ENCODE measurements at regions not wholly inside any gene's neighbourhood (a gene's known extent, or its start where the extent isn't known, plus 50 kb on each side); places are given as distances from the start of the nearest gene placed in this dataset.

DNA sequence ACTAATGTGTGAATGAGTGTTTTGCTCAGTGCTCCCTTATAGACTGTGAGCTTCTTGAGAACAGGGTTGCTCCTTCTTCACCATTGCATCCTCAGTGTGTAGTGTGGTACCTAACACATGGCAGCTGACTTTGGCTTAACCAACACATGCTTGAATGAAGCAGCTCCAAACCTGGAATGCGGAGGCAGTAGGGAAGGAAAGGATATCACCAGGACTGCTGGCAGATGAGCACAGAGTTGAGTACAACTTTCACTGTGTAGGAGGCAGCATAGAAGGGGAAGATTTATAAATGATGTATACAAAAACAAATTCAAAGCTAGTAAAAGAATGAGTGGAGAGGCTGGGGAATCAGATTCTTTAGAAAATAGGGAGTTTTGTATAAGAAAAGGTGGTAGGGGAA, 174.3 kb downstream of the SLIT2 start:
- no peak for DNase-seq (ENCODE audit: low read depth)
- no peak overlapping the region for H3K4me3 ChIP-seq (ENCODE audit: low read depth, low read length)
- TF ChIP-seq, protein P1, sequence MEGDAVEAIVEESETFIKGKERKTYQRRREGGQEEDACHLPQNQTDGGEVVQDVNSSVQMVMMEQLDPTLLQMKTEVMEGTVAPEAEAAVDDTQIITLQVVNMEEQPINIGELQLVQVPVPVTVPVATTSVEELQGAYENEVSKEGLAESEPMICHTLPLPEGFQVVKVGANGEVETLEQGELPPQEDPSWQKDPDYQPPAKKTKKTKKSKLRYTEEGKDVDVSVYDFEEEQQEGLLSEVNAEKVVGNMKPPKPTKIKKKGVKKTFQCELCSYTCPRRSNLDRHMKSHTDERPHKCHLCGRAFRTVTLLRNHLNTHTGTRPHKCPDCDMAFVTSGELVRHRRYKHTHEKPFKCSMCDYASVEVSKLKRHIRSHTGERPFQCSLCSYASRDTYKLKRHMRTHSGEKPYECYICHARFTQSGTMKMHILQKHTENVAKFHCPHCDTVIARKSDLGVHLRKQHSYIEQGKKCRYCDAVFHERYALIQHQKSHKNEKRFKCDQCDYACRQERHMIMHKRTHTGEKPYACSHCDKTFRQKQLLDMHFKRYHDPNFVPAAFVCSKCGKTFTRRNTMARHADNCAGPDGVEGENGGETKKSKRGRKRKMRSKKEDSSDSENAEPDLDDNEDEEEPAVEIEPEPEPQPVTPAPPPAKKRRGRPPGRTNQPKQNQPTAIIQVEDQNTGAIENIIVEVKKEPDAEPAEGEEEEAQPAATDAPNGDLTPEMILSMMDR (IDR thresholded peaks at IDR 0.05; ENCODE audit: low read depth, low read length, missing control alignments), result no peak

DNA sequence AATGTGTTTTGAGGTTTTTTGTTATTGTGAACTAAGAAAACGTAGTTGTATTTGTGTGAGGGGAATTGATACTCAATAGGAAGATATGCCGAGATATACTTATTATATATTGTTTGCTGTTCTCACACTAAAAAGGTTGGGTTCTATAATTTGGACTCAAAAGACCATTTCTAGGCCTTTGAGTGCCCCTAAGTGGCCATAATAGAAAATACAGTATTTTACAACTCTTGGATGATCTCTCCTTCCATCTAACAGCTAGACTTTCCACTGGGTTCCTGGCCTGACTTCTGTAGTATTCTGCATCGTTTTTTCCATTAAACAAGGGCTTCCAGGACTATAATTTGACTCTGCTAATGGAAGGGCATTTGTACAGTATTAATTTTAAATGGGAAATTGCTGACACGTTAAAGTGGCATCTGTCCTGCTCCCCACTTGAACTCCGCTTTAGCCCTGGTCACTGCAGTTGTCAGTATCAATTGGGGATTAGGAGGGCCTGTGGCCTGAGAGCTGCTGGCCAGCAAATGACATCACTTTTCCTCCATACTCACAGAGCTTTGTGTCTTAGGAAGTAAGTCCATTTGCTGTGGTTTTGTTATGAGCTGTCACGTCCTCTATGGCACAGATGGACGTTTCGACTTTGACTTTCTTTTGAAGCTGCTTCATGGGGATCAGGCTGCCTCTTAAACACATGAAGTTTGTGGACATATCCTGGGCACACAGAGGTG, 176.9 kb downstream of the SLIT2 start:
- no peak overlapping the region for H3K4me3 ChIP-seq (ENCODE audit: low read depth, low read length)
- TF ChIP-seq, protein P1 (IDR thresholded peaks at IDR 0.05; ENCODE audit: low read depth, low read length, missing control alignments), result peak; percentile 23
- DNase-seq (ENCODE audit: low read depth), result no peak

DNA sequence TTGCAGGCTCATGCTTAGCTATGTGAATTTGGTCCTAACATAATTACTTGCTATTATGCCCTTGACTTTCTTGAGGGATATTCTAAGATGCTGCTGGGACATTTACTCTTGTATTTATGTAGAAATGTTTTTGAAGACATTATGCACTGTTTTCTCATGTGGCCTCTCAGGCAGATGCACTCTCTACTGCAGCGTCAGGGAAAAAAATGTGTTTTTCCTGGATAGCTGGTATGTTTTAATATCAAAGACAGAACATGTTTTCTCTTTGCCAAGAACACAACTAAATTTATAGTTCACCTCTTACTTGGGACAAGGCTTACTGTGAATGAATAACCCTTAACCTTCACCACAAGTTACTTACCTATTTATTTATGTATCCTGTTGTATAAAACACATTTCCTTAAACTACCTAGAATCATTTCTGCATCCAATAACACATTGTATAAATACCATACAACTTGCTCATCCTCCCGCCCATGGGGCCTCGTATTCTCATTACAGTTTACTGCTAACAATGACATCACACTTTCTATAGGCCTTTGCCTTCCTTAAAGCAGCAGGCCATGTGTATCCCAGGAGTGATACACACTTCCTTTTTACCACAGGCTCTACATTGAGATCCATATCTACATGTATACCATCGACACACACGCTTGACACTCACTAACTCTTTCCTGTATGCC, 178.7 kb downstream of the SLIT2 start:
- H3K4me3 ChIP-seq (ENCODE audit: low read depth, low read length), result no peak overlapping the region
- DNase-seq (ENCODE audit: low read depth), result no peak
- TF ChIP-seq, protein P1 (IDR thresholded peaks at IDR 0.05; ENCODE audit: low read depth, low read length, missing control alignments), result no peak

DNA sequence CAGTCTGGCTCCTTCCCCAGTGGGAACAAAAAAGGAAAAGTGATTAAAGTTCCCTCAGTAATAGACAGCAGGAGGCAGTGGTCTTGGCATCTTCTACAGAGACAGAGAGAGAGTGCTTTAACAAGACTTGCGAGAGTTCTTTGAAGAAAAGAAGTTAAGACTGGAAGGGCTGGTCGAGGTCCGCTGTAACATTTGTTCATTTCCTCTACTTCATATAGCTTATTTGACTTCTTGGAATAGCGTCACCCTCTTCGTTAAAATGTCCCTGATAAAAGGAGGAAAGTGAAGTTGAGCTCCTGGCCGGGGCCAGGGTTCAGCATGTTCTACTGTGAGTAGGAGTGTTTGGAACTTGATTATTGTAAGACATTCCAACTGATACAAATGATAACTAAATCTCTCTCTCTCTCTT, 179.8 kb downstream of the SLIT2 start:
- TF ChIP-seq, protein P1 (IDR thresholded peaks at IDR 0.05; ENCODE audit: low read depth, low read length, missing control alignments), result no peak
- DNase-seq (ENCODE audit: low read depth), result no peak
- H3K4me3 ChIP-seq (ENCODE audit: low read depth, low read length), result no peak overlapping the region

DNA sequence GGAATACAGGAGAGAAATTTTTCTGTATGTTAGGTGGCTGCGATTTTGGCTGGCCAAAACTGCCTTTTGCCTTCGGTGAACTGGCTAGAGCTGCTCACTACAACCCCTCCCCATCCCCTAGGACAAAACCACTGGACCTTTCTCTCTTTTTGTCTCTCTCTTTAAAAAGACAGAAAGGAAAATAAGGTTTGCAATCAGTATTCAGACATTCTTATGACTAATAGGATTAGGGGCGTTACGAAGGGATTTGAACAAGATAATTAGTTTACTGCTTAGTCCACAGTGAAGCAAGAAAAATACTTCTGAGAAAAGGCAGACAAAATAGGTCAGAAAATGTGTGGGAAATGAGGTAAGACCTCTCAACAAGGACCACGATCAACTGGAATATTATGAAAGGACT, 180.4 kb downstream of the SLIT2 start:
- no peak for DNase-seq (ENCODE audit: low read depth)
- no peak overlapping the region for H3K4me3 ChIP-seq (ENCODE audit: low read depth, low read length)
- TF ChIP-seq, protein P1 (IDR thresholded peaks at IDR 0.05; ENCODE audit: low read depth, low read length, missing control alignments), result no peak

DNA sequence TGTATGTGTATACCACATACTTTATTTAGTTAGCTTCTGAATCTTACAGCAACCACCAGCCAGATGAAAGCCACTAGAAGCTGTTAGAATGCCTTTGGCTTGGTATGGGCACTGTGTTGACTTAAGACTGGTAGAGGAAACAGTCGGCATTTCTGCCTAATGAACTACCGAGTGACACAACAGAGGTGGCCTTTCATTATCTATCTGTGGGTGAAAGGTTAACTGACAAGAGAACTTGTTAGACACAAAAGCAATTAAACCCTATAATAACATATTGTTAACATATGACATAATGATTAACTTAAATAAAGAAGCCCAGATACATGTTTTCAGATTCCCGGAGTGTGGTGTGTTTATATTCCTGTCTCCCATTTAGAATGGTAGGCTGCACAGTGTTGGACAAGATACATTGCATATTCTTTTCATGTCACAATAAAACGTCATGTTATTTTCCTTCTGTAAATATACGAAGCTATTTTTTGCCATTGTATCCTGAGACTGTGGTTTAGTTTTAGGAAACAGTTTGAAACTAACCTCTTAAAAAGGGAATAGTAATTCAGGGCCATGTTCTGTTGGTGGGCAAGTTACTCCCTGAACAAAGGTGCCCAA, 181.5 kb downstream of the SLIT2 start:
- DNase-seq (ENCODE audit: low read depth), result no peak
- H3K4me3 ChIP-seq (ENCODE audit: low read depth, low read length), result no peak overlapping the region
- TF ChIP-seq, protein P1 (IDR thresholded peaks at IDR 0.05; ENCODE audit: low read depth, low read length, missing control alignments), result no peak

Measured in GM12864 (cell line).